ENCODE measurements at regions not wholly inside any gene's neighbourhood (a gene's known extent, or its start where the extent isn't known, plus 50 kb on each side); places are given as distances from the start of the nearest gene placed in this dataset.
A peak's percentile ranks its signal among the peaks of the same experiment; 100 is the strongest.

DNA sequence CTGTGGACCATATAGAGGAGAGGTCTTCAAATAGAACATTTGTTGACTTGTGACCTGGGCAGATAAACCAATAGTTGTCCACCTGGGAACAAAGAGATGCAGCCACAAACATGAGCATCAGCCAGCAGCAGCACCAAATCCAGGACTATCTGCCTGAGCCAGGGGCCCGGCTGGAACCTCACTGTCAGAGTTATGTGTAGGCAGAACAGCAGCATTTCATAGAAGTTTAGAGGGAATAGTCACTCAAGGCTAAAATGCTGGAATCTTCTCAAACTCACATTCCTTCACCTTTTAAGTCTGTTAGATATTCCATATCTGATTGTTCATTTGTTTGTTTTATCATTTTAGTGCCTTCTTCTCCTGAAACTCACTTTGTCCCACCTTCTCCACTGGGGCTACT, 72.2 kb upstream of the IL6 start:
- POLR2A ChIA-PET = no interaction called here
- Mint-ChIP-seq H3K27ac (no peak overlapping the region), H3K9me3 (ENCODE audit: insufficient read depth) (no peaks in the 10 kb centered on the region), H3K4me1 (ENCODE audit: low read depth) (peaks cover 16% of the 10 kb centered on the region), H3K4me3 (no peak overlapping the region), H3K27me3 (ENCODE audit: low read depth) (peaks cover 39% of the 10 kb centered on the region), H3K36me3 (ENCODE audit: low read depth) (no peaks in the 10 kb centered on the region)
- CTCF ChIA-PET = interaction anchor here (0.9 kb wide), 1 partner anchor 15 kb away, joined by 3 read pairs; no protein-coding TSS in a partner anchor
- ATAC-seq = no peak
- no peak for DNase-seq

DNA sequence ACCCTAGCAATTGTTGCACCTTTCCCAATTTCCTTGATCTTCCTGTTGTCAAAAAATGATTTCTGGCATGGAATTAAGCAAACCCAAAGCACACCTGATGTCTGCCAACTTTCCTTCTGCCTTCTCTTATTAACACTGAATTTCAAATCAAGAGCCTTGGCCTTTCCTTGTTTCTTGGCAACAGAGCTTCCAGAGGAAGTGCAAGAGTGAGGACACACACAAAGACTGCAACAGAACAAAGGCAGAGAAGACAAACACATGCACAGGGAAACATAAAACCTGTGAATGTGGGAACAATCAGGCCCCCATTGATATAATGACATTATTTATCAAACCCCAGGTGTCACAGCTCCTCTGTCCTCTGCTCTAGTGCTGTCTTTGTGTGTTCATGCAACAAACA, 73.0 kb upstream of the IL6 start:
- Mint-ChIP-seq H3K27me3 (ENCODE audit: low read depth) (peaks cover 36% of the 10 kb centered on the region), H3K36me3 (ENCODE audit: low read depth) (no peaks in the 10 kb centered on the region), H3K4me3 (no peak overlapping the region), H3K27ac (no peak overlapping the region), H3K4me1 (ENCODE audit: low read depth) (peaks cover 16% of the 10 kb centered on the region), H3K9me3 (ENCODE audit: insufficient read depth) (no peaks in the 10 kb centered on the region)
- DNase-seq (no peak), ATAC-seq (no peak)
- POLR2A ChIA-PET = no interaction called here
- CTCF ChIA-PET = interaction anchor here (0.9 to 1.2 kb wide), 2 partner anchors 16 to 71 kb away, joined by 3 read pairs; no protein-coding TSS in a partner anchor

DNA sequence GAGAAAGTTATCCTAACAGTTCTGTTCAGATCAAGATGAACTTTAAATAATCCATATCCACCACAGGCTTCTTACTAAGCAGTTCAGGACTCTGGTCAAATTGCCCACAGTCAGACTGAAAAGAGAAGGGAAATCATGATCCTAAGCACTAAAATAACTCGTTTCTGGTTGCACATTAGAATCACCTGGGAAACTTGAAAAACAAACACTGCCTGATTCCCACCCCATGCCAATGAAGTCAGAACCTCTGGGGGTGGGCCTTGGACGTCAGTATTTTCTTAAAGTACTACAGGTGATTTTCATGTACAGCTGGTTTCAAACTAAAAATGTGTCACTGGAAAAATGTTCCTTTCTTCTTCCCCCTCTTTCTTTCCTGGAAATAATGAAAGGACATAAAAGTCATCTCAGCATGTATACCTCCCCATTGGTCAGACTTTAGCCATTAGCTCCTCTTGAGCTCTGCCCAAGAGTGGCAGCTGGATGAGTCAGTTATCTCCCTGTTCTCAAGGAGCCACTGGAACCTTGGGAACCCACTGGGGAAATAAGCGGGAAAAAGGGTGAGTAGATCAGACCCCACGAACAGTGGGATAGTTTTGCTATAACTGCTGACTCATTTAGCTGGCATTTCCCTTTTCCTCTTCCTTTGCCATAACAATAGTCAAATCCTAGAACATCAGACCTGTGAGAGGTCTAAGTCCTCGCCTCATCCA, 75.3 kb upstream of the IL6 start:
- ChIA-PET CTCF (interaction anchor here (1.1 to 1.9 kb wide), 2 partner anchors 75 to 91 kb away, joined by 3 to 6 read pairs; partner anchors contain the start of gene IL6), POLR2A (no interaction called here)
- no peak for DNase-seq
- Mint-ChIP-seq H3K4me3 (no peak overlapping the region), H3K9me3 (ENCODE audit: insufficient read depth) (peaks cover 18% of the 10 kb centered on the region), H3K4me1 (ENCODE audit: low read depth) (peaks cover 9% of the 10 kb centered on the region), H3K27me3 (ENCODE audit: low read depth) (peaks cover 34% of the 10 kb centered on the region), H3K36me3 (ENCODE audit: low read depth) (peaks cover 7% of the 10 kb centered on the region), H3K27ac (no peak overlapping the region)
- ATAC-seq = no peak

GRCh38 chr7:22651036-22651435, 76.0 kb upstream of the IL6 start:
- ChIA-PET CTCF (interaction anchor here (1.1 to 1.9 kb wide), 2 partner anchors 76 to 91 kb away, joined by 3 to 6 read pairs; partner anchors contain the start of gene IL6), POLR2A (no interaction called here)

GRCh38 chr7:22649686-22650085, 77.3 kb upstream of the IL6 start:
- no peak overlapping the region for H3K4me3 Mint-ChIP-seq
- peaks cover 9% of the 10 kb centered on the region for H3K4me1 Mint-ChIP-seq (ENCODE audit: low read depth)
- ATAC-seq (no peak), DNase-seq (no peak)
- peaks cover 33% of the 10 kb centered on the region for H3K27me3 Mint-ChIP-seq (ENCODE audit: low read depth)
- no peak overlapping the region for H3K27ac Mint-ChIP-seq
- H3K9me3 Mint-ChIP-seq (ENCODE audit: insufficient read depth) = peaks cover 30% of the 10 kb centered on the region
- POLR2A ChIA-PET = no interaction called here
- CTCF ChIA-PET = no interaction called here
- H3K36me3 Mint-ChIP-seq (ENCODE audit: low read depth) = peaks cover 15% of the 10 kb centered on the region

More at GRCh38 chr7:22651036-22651435, 76.0 kb upstream of the IL6 start:
- H3K4me1 Mint-ChIP-seq (ENCODE audit: low read depth) = peaks cover 9% of the 10 kb centered on the region
- ATAC-seq (no peak), DNase-seq (no peak)
- peaks cover 23% of the 10 kb centered on the region for H3K9me3 Mint-ChIP-seq (ENCODE audit: insufficient read depth)
- H3K27me3 Mint-ChIP-seq (ENCODE audit: low read depth) = peaks cover 34% of the 10 kb centered on the region
- H3K27ac Mint-ChIP-seq = no peak overlapping the region
- no peak overlapping the region for H3K4me3 Mint-ChIP-seq
- H3K36me3 Mint-ChIP-seq (ENCODE audit: low read depth) = peaks cover 10% of the 10 kb centered on the region

DNA sequence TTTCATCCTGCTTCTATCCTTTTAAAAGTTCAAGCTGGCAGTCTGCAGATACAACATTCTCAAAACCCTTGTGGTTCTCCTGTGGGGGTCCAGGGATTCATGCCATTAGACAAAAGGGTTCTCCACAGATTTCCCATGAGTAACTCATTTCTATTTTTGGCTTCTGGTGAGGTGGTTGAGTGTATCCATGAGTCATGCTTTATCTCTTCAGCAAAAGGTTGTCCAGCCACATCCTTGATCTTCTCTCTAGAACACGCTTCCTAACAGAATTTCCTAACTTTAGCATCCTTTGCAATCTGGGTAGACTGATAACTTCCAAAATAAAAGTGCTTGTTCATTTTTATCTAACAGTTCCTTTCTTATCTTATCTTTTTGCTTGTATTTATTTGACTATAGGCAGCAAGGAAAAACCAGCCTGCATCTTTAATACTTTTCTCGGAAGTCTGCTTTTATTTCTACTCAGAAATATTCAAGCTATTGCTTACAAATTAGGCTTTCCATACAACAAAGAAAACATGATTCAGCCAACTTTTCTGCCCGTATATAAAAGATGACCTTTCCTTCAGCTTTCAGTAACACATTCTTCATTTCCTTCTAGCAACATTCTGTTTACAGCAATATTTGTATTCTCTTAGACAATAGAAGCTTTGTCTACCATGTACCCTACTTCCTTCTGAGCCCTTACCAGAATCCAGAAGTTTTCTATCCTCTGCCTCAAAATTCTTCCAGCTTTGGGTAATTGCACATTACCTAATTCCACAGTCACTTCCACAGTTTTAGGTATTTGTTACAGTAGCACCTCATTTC, 79.3 kb upstream of the IL6 start:
- no peak overlapping the region for H3K27ac Mint-ChIP-seq
- no peak overlapping the region for H3K4me3 Mint-ChIP-seq
- ChIA-PET CTCF (interaction anchor here (1.1 kb wide), 1 partner anchor 13 kb away, joined by 4 read pairs; no protein-coding TSS in a partner anchor), POLR2A (no interaction called here)
- ATAC-seq (no peak), DNase-seq (no peak)
- peaks cover 33% of the 10 kb centered on the region for H3K27me3 Mint-ChIP-seq (ENCODE audit: low read depth)
- H3K36me3 Mint-ChIP-seq (ENCODE audit: low read depth) = peaks cover 19% of the 10 kb centered on the region
- peaks cover 2% of the 10 kb centered on the region for H3K4me1 Mint-ChIP-seq (ENCODE audit: low read depth)
- H3K9me3 Mint-ChIP-seq (ENCODE audit: insufficient read depth) = peaks cover 30% of the 10 kb centered on the region

- H3K27ac Mint-ChIP-seq = no peak overlapping the region
- POLR2A ChIA-PET = no interaction called here
- no peak for ATAC-seq
- CTCF ChIA-PET = interaction anchor here (0.9 kb wide), 1 partner anchor 83 kb away, joined by 5 read pairs; no protein-coding TSS in a partner anchor
- H3K36me3 Mint-ChIP-seq (ENCODE audit: low read depth) = peaks cover 26% of the 10 kb centered on the region
- peaks cover 9% of the 10 kb centered on the region for H3K4me1 Mint-ChIP-seq (ENCODE audit: low read depth)
- peaks cover 21% of the 10 kb centered on the region for H3K27me3 Mint-ChIP-seq (ENCODE audit: low read depth)
- H3K9me3 Mint-ChIP-seq (ENCODE audit: insufficient read depth) = peaks cover 37% of the 10 kb centered on the region
- no peak overlapping the region for H3K4me3 Mint-ChIP-seq
- no peak for DNase-seq
These were observed 81.4 kb upstream of the IL6 start for GRCh38 chr7:22645418-22646181.

DNA sequence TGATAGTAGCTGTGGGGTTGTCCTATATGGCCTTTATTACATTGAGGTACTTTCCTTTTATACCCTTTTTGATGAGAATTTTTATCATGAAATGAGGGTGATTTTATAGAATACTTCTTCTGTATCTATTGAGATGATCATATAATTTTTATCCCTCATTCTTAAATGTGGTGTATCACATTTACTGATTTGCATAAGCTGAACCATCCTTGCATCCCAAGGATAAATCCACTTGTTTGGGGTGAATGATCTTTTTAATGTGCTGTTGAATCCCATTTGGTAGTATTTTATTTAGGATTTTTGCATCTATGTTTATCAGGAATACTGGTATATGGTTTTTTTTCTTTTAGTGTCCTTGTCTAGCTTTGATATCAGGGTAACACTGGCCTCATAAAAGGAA, 84.5 kb upstream of the IL6 start:
- Mint-ChIP-seq H3K27ac (no peak overlapping the region), H3K4me3 (no peak overlapping the region), H3K4me1 (ENCODE audit: low read depth) (peaks cover 17% of the 10 kb centered on the region), H3K27me3 (ENCODE audit: low read depth) (peaks cover 17% of the 10 kb centered on the region), H3K9me3 (ENCODE audit: insufficient read depth) (peaks cover 32% of the 10 kb centered on the region), H3K36me3 (ENCODE audit: low read depth) (peaks cover 25% of the 10 kb centered on the region)
- ATAC-seq = no peak
- DNase-seq = no peak
- ChIA-PET POLR2A (no interaction called here), CTCF (no interaction called here)

GRCh38 chr7:22640269-22640668, 86.7 kb upstream of the IL6 start:
- peaks cover 14% of the 10 kb centered on the region for H3K36me3 Mint-ChIP-seq (ENCODE audit: low read depth)
- H3K27me3 Mint-ChIP-seq (ENCODE audit: low read depth) = peaks cover 21% of the 10 kb centered on the region
- no peak overlapping the region for H3K4me3 Mint-ChIP-seq
- ChIA-PET POLR2A (no interaction called here), CTCF (no interaction called here)
- peak; percentile 42 for DNase-seq
- peaks cover 17% of the 10 kb centered on the region for H3K4me1 Mint-ChIP-seq (ENCODE audit: low read depth)
- peaks cover 13% of the 10 kb centered on the region for H3K9me3 Mint-ChIP-seq (ENCODE audit: insufficient read depth)
- ATAC-seq = no peak
- H3K27ac Mint-ChIP-seq = no peak overlapping the region

DNA sequence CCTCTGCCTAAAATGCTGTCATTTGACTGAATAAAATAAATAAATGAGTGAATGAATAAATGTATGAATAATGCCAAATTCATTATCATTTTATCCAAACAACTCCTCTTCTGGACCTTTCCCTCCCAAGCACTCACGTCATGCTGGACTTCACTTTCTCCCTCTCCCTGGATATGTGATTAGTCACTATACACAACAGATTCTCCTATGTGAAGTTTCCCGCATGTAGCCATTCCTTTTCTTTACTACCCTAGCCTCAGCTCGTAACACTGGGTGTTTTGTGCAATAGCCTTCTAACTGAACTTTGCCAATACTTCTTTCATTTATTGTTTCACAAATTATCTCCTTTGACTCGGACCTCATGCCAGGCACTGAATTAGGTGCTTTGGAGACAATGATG, 87.6 kb upstream of the IL6 start:
- CTCF ChIA-PET = no interaction called here

DNA sequence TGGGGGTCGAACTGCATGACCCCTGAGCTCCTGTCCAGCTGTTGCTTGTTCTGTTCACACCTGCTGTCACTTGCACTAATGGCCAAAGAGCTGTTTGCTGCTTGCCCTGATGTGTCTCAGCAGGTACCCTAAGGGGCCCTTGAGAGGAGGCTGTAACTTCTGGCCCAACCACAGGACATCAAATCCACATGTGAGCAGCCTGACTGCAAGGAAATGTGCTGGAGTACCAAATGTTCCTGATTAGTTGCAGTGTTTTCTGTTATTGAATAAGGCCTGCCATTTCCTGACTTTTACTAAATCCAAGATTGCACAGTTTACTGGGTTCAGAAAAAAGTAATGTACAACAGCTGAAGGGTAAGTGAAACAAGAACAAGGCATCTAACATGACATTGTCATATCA, 91.7 kb upstream of the IL6 start:
- ATAC-seq = no peak
- Mint-ChIP-seq H3K4me3 (no peak overlapping the region), H3K27me3 (ENCODE audit: low read depth) (peaks cover 49% of the 10 kb centered on the region), H3K36me3 (ENCODE audit: low read depth) (peaks cover 3% of the 10 kb centered on the region), H3K27ac (no peak overlapping the region), H3K9me3 (ENCODE audit: insufficient read depth) (peaks cover 7% of the 10 kb centered on the region), H3K4me1 (ENCODE audit: low read depth) (peaks cover 9% of the 10 kb centered on the region)
- no peak for DNase-seq
- POLR2A ChIA-PET = no interaction called here
- CTCF ChIA-PET = interaction anchor here (0.9 kb wide), 1 partner anchor 92 kb away, joined by 3 read pairs; the partner anchor contains the start of gene IL6

More for the DNA sequence above, 87.6 kb upstream of the IL6 start:
- Mint-ChIP-seq H3K4me3 (no peak overlapping the region), H3K36me3 (ENCODE audit: low read depth) (peaks cover 14% of the 10 kb centered on the region), H3K4me1 (ENCODE audit: low read depth) (peaks cover 17% of the 10 kb centered on the region), H3K27me3 (ENCODE audit: low read depth) (peaks cover 26% of the 10 kb centered on the region), H3K27ac (no peak overlapping the region), H3K9me3 (ENCODE audit: insufficient read depth) (peaks cover 13% of the 10 kb centered on the region)
- no peak for ATAC-seq
- no peak for DNase-seq
- POLR2A ChIA-PET = no interaction called here
